A549 (cell line): ENCODE measurements at regions not wholly inside any gene's neighbourhood (a gene's known extent, or its start where the extent isn't known, plus 50 kb on each side); places are given as distances from the start of the nearest gene placed in this dataset.

Experiments
- BHLHE40 ChIP-seq: IDR thresholded peaks from 2 replicates; pipeline ENCODE4 v1.6.1; 2012; ENCODE audit warnings: low read depth, low read length, inconsistent platforms
- CBX2 ChIP-seq: fragments of 200-600 bp; sonication (generic); IDR thresholded peaks from 2 replicates; pipeline ENCODE4 v1.6.1; 2016; ENCODE audit warnings: low read depth, mild to moderate bottlenecking, borderline replicate concordance
- CHD4 ChIP-seq: fragments of 200-600 bp; sonication (generic); IDR thresholded peaks from 2 replicates; pipeline ENCODE4 v1.6.1; 2016; ENCODE audit warnings: antibody characterized with exemption, mild to moderate bottlenecking, borderline replicate concordance
- CTCF ChIP-seq: fragments of >200 bp; sonication (Bioruptor Twin); formaldehyde crosslinking; IDR thresholded peaks from 3 replicates; pipeline ENCODE4 v1.5.1; 2016
- ESRRA ChIP-seq: fragments of 150-350 bp; IDR thresholded peaks from 2 replicates; pipeline ENCODE4 v1.6.1; 2014; ENCODE audit warnings: mild to moderate bottlenecking, low read length, borderline replicate concordance
- POLR2A ChIP-seq: IDR thresholded peaks from 2 replicates; pipeline ENCODE4 v1.6.1; 2012; ENCODE audit warnings: mild to moderate bottlenecking, low read length
- RAD21 ChIP-seq, 2 experiments: fragments of >200 bp in 1 of 2; sonication (Bioruptor Twin) in 1 of 2; formaldehyde crosslinking in 1 of 2; IDR thresholded peaks in 1 of 2; conservative IDR thresholded peaks in 1 of 2; 2 replicates in 1 of 2; 3 replicates in 1 of 2; pipeline ENCODE4 v1.6.1; 2012 to 2018; ENCODE audit warnings: inconsistent platforms in 1 of 2
- RFX5 ChIP-seq: fragments of 450-650 bp; IDR thresholded peaks from 2 replicates; pipeline ENCODE4 v1.7.1; 2014; ENCODE audit warnings: antibody characterized with exemption, mild to moderate bottlenecking, moderate library complexity
- ZC3H11A ChIP-seq: fragments of 450-650 bp; IDR thresholded peaks from 2 replicates; pipeline ENCODE4 v1.6.1; 2014; ENCODE audit warnings: antibody characterized with exemption, mild to moderate bottlenecking
- TF ChIP-seq, protein P1 (sequence below): IDR thresholded peaks from 2 replicates; pipeline ENCODE4 v1.6.1; 2012; ENCODE audit warnings: low read depth, borderline replicate concordance

- TF ChIP-seq POLR2A, result no peak
- TF ChIP-seq, protein P1, sequence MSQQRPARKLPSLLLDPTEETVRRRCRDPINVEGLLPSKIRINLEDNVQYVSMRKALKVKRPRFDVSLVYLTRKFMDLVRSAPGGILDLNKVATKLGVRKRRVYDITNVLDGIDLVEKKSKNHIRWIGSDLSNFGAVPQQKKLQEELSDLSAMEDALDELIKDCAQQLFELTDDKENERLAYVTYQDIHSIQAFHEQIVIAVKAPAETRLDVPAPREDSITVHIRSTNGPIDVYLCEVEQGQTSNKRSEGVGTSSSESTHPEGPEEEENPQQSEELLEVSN, result no peak
- no peak for TF ChIP-seq CHD4
- TF ChIP-seq RAD21 (conservative IDR thresholded peaks at IDR 0.05 in 1 of 2, IDR thresholded peaks at IDR 0.05 in 1 of 2), result no peak
- TF ChIP-seq CTCF, result no peak
- TF ChIP-seq CBX2, result no peak
- TF ChIP-seq ESRRA, result no peak
- no peak for TF ChIP-seq ZC3H11A
- TF ChIP-seq RFX5, result no peak
- no peak for TF ChIP-seq BHLHE40
Measured at GRCh38 chr1:214739621-214740238, 136.7 kb downstream of the CENPF start.
